ENCODE measurements at regions not wholly inside any gene's neighbourhood (a gene's known extent, or its start where the extent isn't known, plus 50 kb on each side); places are given as distances from the start of the nearest gene placed in this dataset.
A peak's percentile ranks its signal among the peaks of the same experiment; 100 is the strongest.

DNA sequence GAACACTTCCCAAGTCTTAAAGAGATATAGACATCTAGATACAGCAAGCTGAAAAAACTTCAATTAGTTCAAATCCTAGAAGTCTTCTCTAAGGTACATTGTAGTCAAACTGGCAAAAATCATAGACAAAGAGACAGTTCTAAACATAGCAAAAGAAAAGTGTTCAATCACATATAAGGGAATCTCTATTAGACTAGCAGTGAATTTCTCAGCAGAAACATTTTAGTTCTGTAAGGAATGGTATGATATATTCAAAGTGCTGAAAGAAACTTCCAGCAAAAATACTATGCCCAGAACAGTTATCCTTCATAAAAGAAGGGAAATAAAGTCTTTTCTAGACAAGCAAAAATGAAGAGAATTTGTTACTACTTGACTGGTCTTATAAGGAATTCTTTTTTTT is 186.3 kb upstream of the SYNCRIP start:
- Histone ChIP-seq H3K4me1 (no peaks in the 10 kb centered on the region), H3K27ac (no peak overlapping the region), H3K36me3 (replicated peaks in 1 of 2; ENCODE audit: insufficient read depth in 1 of 2, low read depth in 2 of 2) (no peaks in the 10 kb centered on the region), H3K27me3 (no peaks in the 10 kb centered on the region), H3K4me3 (no peak overlapping the region), H3K9me3 (no peaks in the 10 kb centered on the region)
- intact Hi-C loops (cut with DNase I): no loop called here
- DNase-seq (no peak), ATAC-seq (no peak)
- TF ChIP-seq CTCF (IDR thresholded peaks at IDR 0.05) (no peak), POLR2A (IDR thresholded peaks at IDR 0.05) (no peak)

- WGBS, 2 donors: 100% methylated on average over 1 of the region's 1 CpG; no CpG with 5 or more reads in 1 of the 2 donors
- Histone ChIP-seq H3K36me3 (replicated peaks in 1 of 2; ENCODE audit: insufficient read depth in 1 of 2, low read depth in 2 of 2) (no peaks in the 10 kb centered on the region), H3K27me3 (no peaks in the 10 kb centered on the region), H3K4me3 (no peak overlapping the region), H3K27ac (no peak overlapping the region), H3K9me3 (peaks cover 0 to 2% (median 0%) of the 10 kb centered on the region in 3 donors), H3K4me1 (no peaks in the 10 kb centered on the region)
- DNase-seq (no peak), ATAC-seq (no peak)
- intact Hi-C loops (cut with DNase I): no loop called here
- TF ChIP-seq POLR2A (IDR thresholded peaks at IDR 0.05) (no peak), CTCF (IDR thresholded peaks at IDR 0.05) (no peak)
These were observed 184.3 kb upstream of the SYNCRIP start for GRCh38 chr6:85826997-85827396.

- Histone ChIP-seq H3K9me3 (peaks cover 0 to 2% (median 0%) of the 10 kb centered on the region in 3 donors), H3K27me3 (no peaks in the 10 kb centered on the region), H3K4me3 (no peak overlapping the region), H3K27ac (no peak overlapping the region), H3K36me3 (replicated peaks in 1 of 2; ENCODE audit: insufficient read depth in 1 of 2, low read depth in 2 of 2) (no peaks in the 10 kb centered on the region), H3K4me1 (no peaks in the 10 kb centered on the region)
- ATAC-seq (no peak), DNase-seq (no peak)
- 44 to 50% methylated on average over 1 of the region's 1 CpG for WGBS, 2 donors
- intact Hi-C loops (cut with DNase I): no loop called here
- TF ChIP-seq CTCF (IDR thresholded peaks at IDR 0.05) (peak in 3 of 7 experiments; percentile 15 to 45 (median 19)), POLR2A (IDR thresholded peaks at IDR 0.05) (no peak)
These were observed 181.6 kb upstream of the SYNCRIP start for GRCh38 chr6:85824329-85824728.

DNA sequence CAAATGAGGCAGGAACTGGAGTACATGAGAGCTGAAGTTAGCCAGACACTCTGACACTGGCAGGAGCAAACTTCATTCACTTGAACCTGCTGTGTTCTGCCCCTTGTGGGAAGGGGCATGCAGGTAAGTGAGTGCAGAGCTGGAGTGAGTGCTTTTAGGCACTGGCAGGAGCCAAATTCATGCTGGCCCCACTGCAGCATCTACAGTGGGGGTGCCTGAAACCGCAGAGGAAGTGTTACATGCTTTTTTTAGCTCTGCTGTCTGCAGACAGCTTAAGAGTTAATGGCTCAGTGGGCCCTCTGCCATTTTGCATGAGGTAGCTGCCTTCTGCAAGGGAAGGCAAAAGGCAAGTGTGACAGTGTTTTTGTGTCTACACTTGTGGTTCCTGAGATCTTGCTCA is 167.9 kb upstream of the SYNCRIP start:
- TF ChIP-seq POLR2A (IDR thresholded peaks at IDR 0.05) (no peak), CTCF (IDR thresholded peaks at IDR 0.05) (no peak)
- H3K27me3 ChIP-seq: no peaks in the 10 kb centered on the region
- no peaks in the 10 kb centered on the region for H3K4me1 ChIP-seq
- no peak for DNase-seq
- no peaks in the 10 kb centered on the region for H3K36me3 ChIP-seq (replicated peaks in 1 of 2; ENCODE audit: insufficient read depth in 1 of 2, low read depth in 2 of 2)
- peaks cover 0 to 7% (median 0%) of the 10 kb centered on the region in 3 donors for H3K9me3 ChIP-seq
- no peak for ATAC-seq
- no peak overlapping the region for H3K4me3 ChIP-seq
- H3K27ac ChIP-seq: no peak overlapping the region
- 53% methylated on average over 1 of the region's 1 CpG; no CpG with 5 or more reads in 1 of the 2 donors for WGBS, 2 donors
- intact Hi-C loops (cut with DNase I): no loop called here

GRCh38 chr6:85803721-85804120 is 161.0 kb upstream of the SYNCRIP start:
- Histone ChIP-seq H3K4me3 (no peak overlapping the region), H3K27me3 (no peaks in the 10 kb centered on the region), H3K4me1 (no peaks in the 10 kb centered on the region), H3K9me3 (peaks cover 0 to 7% (median 0%) of the 10 kb centered on the region in 3 donors), H3K27ac (no peak overlapping the region), H3K36me3 (replicated peaks in 1 of 2; ENCODE audit: insufficient read depth in 1 of 2, low read depth in 2 of 2) (no peaks in the 10 kb centered on the region)
- intact Hi-C loops (cut with DNase I): no loop called here
- 20 to 29% methylated on average over 1 of the region's 1 CpG for WGBS, 2 donors
- DNase-seq (no peak), ATAC-seq (no peak)
- TF ChIP-seq POLR2A (IDR thresholded peaks at IDR 0.05): no peak

Measured in body of pancreas (tissue), 4 donors.